ENCODE measurements at regions not wholly inside any gene's neighbourhood (a gene's known extent, or its start where the extent isn't known, plus 50 kb on each side); places are given as distances from the start of the nearest gene placed in this dataset.

- no peak overlapping the region for H3K4me3 ChIP-seq (ENCODE audit: low read length)
- Mint-ChIP-seq H3K4me3 (no peak overlapping the region), H3K27ac (no peak overlapping the region), H3K9me3 (no peaks in the 10 kb centered on the region), H3K27me3 (no peaks in the 10 kb centered on the region), H3K4me1 (ENCODE audit: low read depth) (no peaks in the 10 kb centered on the region), H3K36me3 (ENCODE audit: low read depth) (no peaks in the 10 kb centered on the region)
- DNase-seq (no peak), ATAC-seq (ENCODE audit: poor library complexity) (no peak)
- H3K27ac ChIP-seq (ENCODE audit: low read depth in 1 of 2, low read length in 2 of 2): no peak overlapping the region
- intact Hi-C loops (cut with DNase I, micrococcal nuclease): no loop called here
- no peak for TF ChIP-seq CTCF (IDR thresholded peaks at IDR 0.05)
- H3K36me3 ChIP-seq (ENCODE audit: insufficient read depth, low read length): no peaks in the 10 kb centered on the region
- no peaks in the 10 kb centered on the region for H3K9me3 ChIP-seq (ENCODE audit: control insufficient read depth in 1 of 2, insufficient read depth in 1 of 2, low read length in 2 of 2)
- no peaks in the 10 kb centered on the region for H3K27me3 ChIP-seq (ENCODE audit: control insufficient read depth in 1 of 2, insufficient read depth in 2 of 2, low read length in 2 of 2)
- H3K4me1 ChIP-seq (ENCODE audit: insufficient read depth, low read length): no peaks in the 10 kb centered on the region
- ChIA-PET CTCF (no interaction called here), POLR2A (no interaction called here)
These were observed 110.5 kb upstream of the ZNF32 start for GRCh38 chr10:43759216-43759615.

- Histone ChIP-seq H3K27ac (ENCODE audit: low read depth in 1 of 2, low read length in 2 of 2) (no peak overlapping the region), H3K9me3 (ENCODE audit: control insufficient read depth in 1 of 2, insufficient read depth in 1 of 2, low read length in 2 of 2) (no peaks in the 10 kb centered on the region), H3K4me3 (ENCODE audit: low read length) (no peak overlapping the region), H3K4me1 (ENCODE audit: insufficient read depth, low read length) (no peaks in the 10 kb centered on the region), H3K27me3 (ENCODE audit: control insufficient read depth in 1 of 2, insufficient read depth in 2 of 2, low read length in 2 of 2) (no peaks in the 10 kb centered on the region), H3K36me3 (ENCODE audit: insufficient read depth, low read length) (no peaks in the 10 kb centered on the region)
- CTCF ChIA-PET: no interaction called here
- POLR2A ChIA-PET: no interaction called here
- no peak overlapping the region for H3K27ac Mint-ChIP-seq
- H3K4me3 Mint-ChIP-seq: no peak overlapping the region
- H3K36me3 Mint-ChIP-seq (ENCODE audit: low read depth): no peaks in the 10 kb centered on the region
- no peaks in the 10 kb centered on the region for H3K9me3 Mint-ChIP-seq
- no peak for ATAC-seq (ENCODE audit: poor library complexity)
- DNase-seq: no peak
- TF ChIP-seq CTCF (IDR thresholded peaks at IDR 0.05): no peak
- H3K4me1 Mint-ChIP-seq (ENCODE audit: low read depth): no peaks in the 10 kb centered on the region
- no peaks in the 10 kb centered on the region for H3K27me3 Mint-ChIP-seq
- intact Hi-C loops (cut with DNase I, micrococcal nuclease): no loop called here
These were observed 107.7 kb upstream of the ZNF32 start for GRCh38 chr10:43756341-43756740.

GRCh38 chr10:43754569-43755260 is 106.0 kb upstream of the ZNF32 start:
- ATAC-seq (ENCODE audit: poor library complexity) (no peak), DNase-seq (no peak)
- H3K9me3 ChIP-seq (ENCODE audit: control insufficient read depth in 1 of 2, insufficient read depth in 1 of 2, low read length in 2 of 2): no peaks in the 10 kb centered on the region
- H3K4me1 ChIP-seq (ENCODE audit: insufficient read depth, low read length): no peaks in the 10 kb centered on the region
- TF ChIP-seq CTCF (IDR thresholded peaks at IDR 0.05): no peak
- no peak overlapping the region for H3K27ac ChIP-seq (ENCODE audit: low read depth in 1 of 2, low read length in 2 of 2)
- ChIA-PET POLR2A (no interaction called here), CTCF (interaction anchor here (1.6 kb wide), 1 partner anchor 10 kb away, joined by 3 read pairs; no protein-coding TSS in a partner anchor)
- no peaks in the 10 kb centered on the region for H3K9me3 Mint-ChIP-seq
- no peak overlapping the region for H3K4me3 Mint-ChIP-seq
- intact Hi-C loops (cut with DNase I, micrococcal nuclease): no loop called here
- H3K36me3 ChIP-seq (ENCODE audit: insufficient read depth, low read length): no peaks in the 10 kb centered on the region
- no peak overlapping the region for H3K4me3 ChIP-seq (ENCODE audit: low read length)
- H3K36me3 Mint-ChIP-seq (ENCODE audit: low read depth): no peaks in the 10 kb centered on the region
- H3K27me3 Mint-ChIP-seq: no peaks in the 10 kb centered on the region
- H3K27ac Mint-ChIP-seq: no peak overlapping the region
- no peaks in the 10 kb centered on the region for H3K27me3 ChIP-seq (ENCODE audit: control insufficient read depth in 1 of 2, insufficient read depth in 2 of 2, low read length in 2 of 2)
- no peaks in the 10 kb centered on the region for H3K4me1 Mint-ChIP-seq (ENCODE audit: low read depth)

All from CD4-positive, alpha-beta T cell (primary cell).